Small intestine (tissue), 7 donors: ENCODE measurements at regions not wholly inside any gene's neighbourhood (a gene's known extent, or its start where the extent isn't known, plus 50 kb on each side); places are given as distances from the start of the nearest gene placed in this dataset.
"Not testable (repeated sequence)": the region's sequence is repeated elsewhere in the genome, so short reads cannot be mapped to it uniquely, and the experiment has no call there.

ENCODE experiments used
- DNase-seq, 2 donors: peaks; one replicate each; pipeline versions ENCODE4 v3.0.0 to v3.0.0-alpha.2; 2013
- FAIRE-seq: peaks from 2 replicates; lab custom pipeline; 2012; peaks lifted over from hg19 to GRCh38; lab: Jason Lieb, UNC
- H3K27ac ChIP-seq, 3 donors: one replicate each; pipeline ENCODE4 v1.5.1; 2013; ENCODE audit warnings: low read length in 2 of 3, mild to moderate bottlenecking in 2 of 3, control low read depth in 1 of 3, inconsistent platforms in 1 of 3, low read depth in 1 of 3, moderate library complexity in 1 of 3
- H3K27me3 ChIP-seq, 3 donors: one replicate each; pipeline ENCODE4 v1.6.1; 2013; ENCODE audit warnings: low read length in 3 of 3, inconsistent platforms in 1 of 3; ENCODE audit not compliant: control insufficient read depth in 3 of 3, insufficient read depth in 3 of 3
- H3K36me3 ChIP-seq, 3 donors: one replicate each; pipeline ENCODE4 v1.6.1; 2013; ENCODE audit warnings: low read length in 3 of 3, inconsistent platforms in 1 of 3, low read depth in 1 of 3, mild to moderate bottlenecking in 1 of 3, moderate library complexity in 1 of 3; ENCODE audit not compliant: control insufficient read depth in 3 of 3, insufficient read depth in 2 of 3
- H3K4me1 ChIP-seq, 3 donors: one replicate each; pipeline ENCODE4 v1.6.1; 2013; ENCODE audit warnings: low read length in 2 of 3, inconsistent platforms in 1 of 3, low read depth in 1 of 3, mild to moderate bottlenecking in 1 of 3, moderate library complexity in 1 of 3; ENCODE audit not compliant: control insufficient read depth in 3 of 3, insufficient read depth in 2 of 3
- H3K4me3 ChIP-seq, 3 donors: one replicate each; pipeline ENCODE4 v1.5.1; 2013; ENCODE audit warnings: low read length in 3 of 3, control low read depth in 1 of 3, inconsistent platforms in 1 of 3, low read depth in 1 of 3, mild to moderate bottlenecking in 1 of 3, moderate library complexity in 1 of 3
- H3K9me3 ChIP-seq, 2 donors: one replicate each; pipeline ENCODE4 v1.6.1; 2013; ENCODE audit warnings: low read depth in 1 of 2, low read length in 1 of 2; ENCODE audit not compliant: control insufficient read depth in 2 of 2, insufficient read depth in 1 of 2
- WGBS, 3 donors: extraction: QIAGEN DNeasy Blood & Tissue Kit; methylation state at CpG; one replicate each; pipeline ENCODE4 v1.1.7; 2013; 5-methylcytosine and 5-hydroxymethylcytosine counted together
- donor health status: healthy with polysubstance abuse.
- donor health status: control.
- donor health status: control.
- donor health status: Bipolar disorder and iron deficiency.
- donor health status: healthy.

DNA sequence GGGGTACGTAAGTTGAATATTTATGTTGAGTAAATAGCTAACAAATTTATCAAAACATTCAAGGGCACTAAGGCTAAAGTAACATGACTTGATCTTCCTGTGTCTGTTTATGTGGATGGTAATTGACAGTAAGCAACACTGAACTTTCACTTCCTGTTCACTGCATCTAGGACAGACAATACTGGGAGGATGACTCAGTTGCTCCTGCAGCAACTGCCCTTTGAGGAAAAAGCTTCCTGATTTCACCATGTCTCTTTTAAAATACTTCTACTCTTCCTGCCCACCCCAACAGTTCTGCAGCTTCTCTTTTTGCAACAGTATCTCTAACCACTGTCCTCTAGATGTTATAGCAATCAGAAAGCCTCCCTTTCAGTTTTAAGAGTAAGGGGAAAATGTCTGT, 76.6 kb upstream of the HGF start:
- FAIRE-seq (no peak), DNase-seq (peak; percentile 1)
- Histone ChIP-seq H3K27me3 (no peaks in the 10 kb centered on the region), H3K4me3 (no peak overlapping the region), H3K27ac (no peak overlapping the region), H3K4me1 (no peaks in the 10 kb centered on the region), H3K9me3 (no peaks in the 10 kb centered on the region), H3K36me3 (no peaks in the 10 kb centered on the region)
- WGBS, 3 donors: 44 to 68% (median 65%) methylated on average over 1 of the region's 1 CpG

DNA sequence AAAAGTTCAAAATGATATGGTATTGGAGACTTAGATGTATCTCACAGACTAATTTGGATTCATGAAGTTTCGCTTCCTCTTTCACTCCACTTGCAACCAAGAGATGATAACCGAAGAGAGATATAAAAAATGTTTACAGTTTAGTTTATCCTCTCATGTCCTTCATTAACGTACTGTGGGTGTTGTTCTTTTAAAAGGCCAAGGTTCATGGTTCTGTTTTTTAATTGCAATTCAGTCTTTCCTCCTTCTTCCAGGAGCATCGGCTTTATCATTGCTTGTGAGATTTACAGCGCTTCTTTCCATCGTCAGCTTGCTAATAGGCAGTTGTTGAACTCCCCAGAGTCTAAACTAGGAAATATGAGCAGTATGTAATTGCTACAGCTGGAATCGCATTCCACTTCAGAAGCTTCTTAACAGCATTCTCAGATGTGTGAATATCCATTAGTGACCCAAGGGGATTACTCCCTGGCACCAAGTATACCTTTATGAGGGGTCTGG, 75.9 kb upstream of the HGF start:
- FAIRE-seq (no peak), DNase-seq (peak; percentile 1)
- no peaks in the 10 kb centered on the region for H3K27me3 ChIP-seq
- H3K4me3 ChIP-seq: no peak overlapping the region
- 45 to 65% (median 53%) methylated on average over 7 of the region's 7 CpGs for WGBS, 3 donors
- H3K4me1 ChIP-seq: no peaks in the 10 kb centered on the region
- no peaks in the 10 kb centered on the region for H3K36me3 ChIP-seq
- H3K27ac ChIP-seq: peak overlapping the region in 1 of 3 donors; percentile 72
- H3K9me3 ChIP-seq: no peaks in the 10 kb centered on the region

DNA sequence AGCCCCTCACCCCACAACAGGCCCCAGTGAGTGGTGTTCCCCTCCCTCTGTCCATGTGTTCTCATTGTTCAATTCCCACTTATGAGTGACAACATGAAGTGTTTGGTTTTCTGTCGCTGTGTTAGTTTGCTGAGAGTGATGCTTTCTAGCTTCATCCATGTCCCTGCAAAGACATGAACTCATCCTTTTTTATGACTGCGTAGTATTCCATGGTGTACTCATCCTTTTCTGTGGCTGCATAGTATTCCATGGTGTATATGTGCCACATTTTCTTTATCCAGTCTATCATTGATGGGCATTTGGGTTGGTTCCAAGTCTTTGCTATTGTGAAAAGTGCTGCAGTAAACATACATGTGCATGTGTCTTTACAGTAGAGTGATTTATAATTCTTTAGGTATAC, 73.8 kb upstream of the HGF start:
- H3K4me3 ChIP-seq, H3K4me1 ChIP-seq, DNase-seq, H3K9me3 ChIP-seq, H3K27ac ChIP-seq, FAIRE-seq, H3K36me3 ChIP-seq, H3K27me3 ChIP-seq: not testable (repeated sequence)
- 84 to 97% (median 95%) methylated on average over 2 of the region's 2 CpGs for WGBS, 3 donors

- no peaks in the 10 kb centered on the region for H3K4me1 ChIP-seq
- FAIRE-seq (no peak), DNase-seq (no peak)
- peaks cover 0 to 4% of the 10 kb centered on the region in 2 donors for H3K9me3 ChIP-seq
- WGBS, 3 donors: 77 to 86% (median 78%) methylated on average over 2 of the region's 2 CpGs
- H3K27me3 ChIP-seq: no peaks in the 10 kb centered on the region
- H3K27ac ChIP-seq: no peak overlapping the region
- no peaks in the 10 kb centered on the region for H3K36me3 ChIP-seq
- H3K4me3 ChIP-seq: no peak overlapping the region
Observed at GRCh38 chr7:81842361-81842760, 72.5 kb upstream of the HGF start.

GRCh38 chr7:81839708-81840369, 70.0 kb upstream of the HGF start:
- FAIRE-seq (no peak), DNase-seq (no peak)
- Histone ChIP-seq H3K9me3 (peaks cover 0 to 4% of the 10 kb centered on the region in 2 donors), H3K36me3 (no peaks in the 10 kb centered on the region), H3K27me3 (no peaks in the 10 kb centered on the region), H3K4me3 (no peak overlapping the region), H3K4me1 (no peaks in the 10 kb centered on the region), H3K27ac (no peak overlapping the region)
- WGBS, 3 donors: 86 to 89% (median 88%) methylated on average over 6 of the region's 6 CpGs

- no peaks in the 10 kb centered on the region for H3K36me3 ChIP-seq
- DNase-seq (no peak), FAIRE-seq (no peak)
- peaks cover 0 to 2% of the 10 kb centered on the region in 2 donors for H3K9me3 ChIP-seq
- no peak overlapping the region for H3K27ac ChIP-seq
- H3K4me1 ChIP-seq: no peaks in the 10 kb centered on the region
- H3K4me3 ChIP-seq: no peak overlapping the region
- H3K27me3 ChIP-seq: no peaks in the 10 kb centered on the region
Observed at GRCh38 chr7:81833401-81833800, 63.6 kb upstream of the HGF start.

- Histone ChIP-seq H3K27ac (no peak overlapping the region), H3K9me3 (peaks cover 0 to 2% of the 10 kb centered on the region in 2 donors), H3K4me1 (no peaks in the 10 kb centered on the region), H3K27me3 (no peaks in the 10 kb centered on the region), H3K36me3 (no peaks in the 10 kb centered on the region), H3K4me3 (no peak overlapping the region)
- no peak for DNase-seq
- FAIRE-seq: no peak
Observed at GRCh38 chr7:81831883-81832282, 62.0 kb upstream of the HGF start.

DNA sequence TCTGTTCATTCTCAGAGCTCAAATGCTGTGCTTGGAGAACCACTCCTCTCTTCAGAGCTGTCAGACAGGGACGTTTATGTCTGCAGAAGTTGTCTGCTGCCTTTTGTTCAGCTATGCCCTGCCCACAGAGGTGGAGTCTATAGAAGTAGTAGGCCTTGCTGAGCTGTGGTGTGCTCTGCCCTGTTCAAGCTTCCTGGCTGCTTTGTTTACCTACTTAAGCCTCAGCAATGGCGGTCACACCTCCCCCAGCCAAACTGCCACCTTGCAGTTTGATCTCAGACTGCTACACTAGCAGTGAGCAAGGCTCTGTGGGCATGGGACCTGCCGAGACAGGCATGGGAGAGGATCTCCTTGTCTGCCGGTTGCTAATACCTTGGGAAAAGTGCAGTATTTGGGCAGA, 59.7 kb upstream of the HGF start:
- FAIRE-seq, DNase-seq: not testable (repeated sequence)
- WGBS, 3 donors: 55 to 76% (median 64%) methylated on average over 4 of the region's 4 CpGs

DNA sequence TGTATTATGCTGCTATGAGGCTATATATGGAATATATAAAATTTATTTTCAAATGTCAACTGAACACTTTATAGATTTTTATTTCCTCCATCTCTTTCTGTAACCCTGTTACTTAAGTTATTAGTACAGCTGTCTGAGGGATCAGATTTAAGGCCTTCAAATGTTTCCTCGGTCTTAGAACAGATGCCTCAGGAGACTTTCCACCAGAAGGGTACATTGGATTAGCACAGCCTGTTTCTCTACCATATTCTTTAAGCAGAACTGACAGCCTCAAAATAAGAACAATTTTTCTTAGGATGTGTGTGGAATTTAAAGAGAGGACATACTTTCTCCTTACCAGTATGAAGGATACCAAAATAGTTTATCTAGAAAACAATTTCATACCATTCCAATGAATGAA, 53.0 kb upstream of the HGF start:
- DNase-seq: no peak
- no peak overlapping the region for H3K4me3 ChIP-seq
- WGBS, 3 donors: 80 to 90% (median 89%) methylated on average over 1 of the region's 1 CpG
- H3K27me3 ChIP-seq: no peaks in the 10 kb centered on the region
- no peaks in the 10 kb centered on the region for H3K4me1 ChIP-seq
- no peaks in the 10 kb centered on the region for H3K36me3 ChIP-seq
- no peaks in the 10 kb centered on the region for H3K9me3 ChIP-seq
- no peak overlapping the region for H3K27ac ChIP-seq
- no peak for FAIRE-seq

More for the DNA sequence above, 59.7 kb upstream of the HGF start:
- not testable (repeated sequence) for H3K27ac ChIP-seq, H3K36me3 ChIP-seq, H3K27me3 ChIP-seq, H3K4me1 ChIP-seq, H3K4me3 ChIP-seq, H3K9me3 ChIP-seq
